Activated T-cell treated with anti-CD3 and anti-CD28 coated beads, Interleukin-2, amount 50 U/mL, for 72 hours (primary cell): ENCODE measurements at regions not wholly inside any gene's neighbourhood (a gene's known extent, or its start where the extent isn't known, plus 50 kb on each side); places are given as distances from the start of the nearest gene placed in this dataset.
"Not testable (repeated sequence)": the region's sequence is repeated elsewhere in the genome, so short reads cannot be mapped to it uniquely, and the experiment has no call there.

Source experiments
- ATAC-seq, 2 donors: fragments of 150-1000 bp; cut with Tn5 transposase; replicated peaks in 1 of 2; 2 replicates each; pipeline ENCODE4 v1.10.0; 2021; ENCODE audit warnings: moderate library complexity in 2 of 2, mild to moderate bottlenecking in 1 of 2
- DNase-seq, 2 donors: peaks; one replicate each; pipeline ENCODE4 v3.0.0; 2021 to 2022; ENCODE audit warnings: mixed read lengths in 1 of 2
- H3K27ac Mint-ChIP-seq: one replicate; pipeline ENCODE4 v1.8.0; 2022; ENCODE audit warnings: mild to moderate bottlenecking, moderate library complexity, mixed read lengths
- H3K27me3 Mint-ChIP-seq: one replicate; pipeline ENCODE4 v1.8.0; 2022; ENCODE audit warnings: low read depth, mixed read lengths
- H3K36me3 Mint-ChIP-seq, 2 donors: one replicate each; pipeline ENCODE4 v1.8.0; 2022; ENCODE audit warnings: mixed read lengths in 2 of 2, mild to moderate bottlenecking in 1 of 2; ENCODE audit not compliant: insufficient read depth in 2 of 2
- H3K4me1 Mint-ChIP-seq: one replicate; pipeline ENCODE4 v1.8.0; 2022; ENCODE audit warnings: low read depth, mixed read lengths
- H3K4me3 Mint-ChIP-seq, 2 donors: one replicate each; pipeline ENCODE4 v1.8.0; 2022; ENCODE audit warnings: mild to moderate bottlenecking in 2 of 2, mixed read lengths in 2 of 2, moderate library complexity in 2 of 2
- H3K9me3 Mint-ChIP-seq, 2 donors: one replicate each; pipeline ENCODE4 v1.8.0; 2022; ENCODE audit warnings: mixed read lengths in 2 of 2

DNA sequence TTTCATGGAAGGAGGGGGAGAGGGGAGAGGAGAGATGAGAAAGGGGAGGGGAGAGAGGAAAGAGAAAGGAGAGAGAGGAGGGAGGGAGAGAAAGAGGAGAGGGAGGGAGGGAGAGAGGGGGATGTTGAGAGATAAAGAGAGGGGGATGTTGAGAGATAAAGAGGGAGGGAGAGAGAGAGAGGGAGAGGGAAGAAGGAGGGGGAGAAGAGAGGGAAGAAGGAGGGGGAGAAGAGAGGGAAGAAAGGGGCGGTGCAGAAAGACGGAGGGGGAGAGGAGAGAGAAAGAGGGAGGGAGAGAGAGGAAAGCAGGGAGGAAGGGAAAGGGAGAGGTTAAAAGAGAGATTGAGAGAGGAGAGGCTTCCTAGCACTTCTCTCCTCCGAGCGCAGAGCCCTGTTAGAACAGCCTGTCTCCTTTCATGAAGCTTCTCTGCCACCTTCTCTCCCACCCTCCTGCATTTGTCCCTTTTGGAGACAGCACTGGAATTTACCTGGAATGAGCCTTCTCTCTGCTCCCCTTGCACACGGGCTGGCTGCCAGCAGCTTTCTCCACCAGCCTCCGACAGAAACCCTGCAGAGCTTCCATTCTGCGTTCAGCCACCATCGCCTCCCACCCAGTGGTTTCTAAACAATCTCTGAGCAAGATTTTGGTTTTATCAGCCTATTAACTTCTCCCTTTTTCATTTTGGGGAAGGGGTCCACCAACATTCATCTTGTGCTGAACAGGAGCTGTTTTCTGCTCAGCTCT, 74.0 kb upstream of the CARD11 start:
- peak overlapping the region; percentile 83 to 86 for H3K4me3 Mint-ChIP-seq
- H3K4me1 Mint-ChIP-seq = peaks cover 56% of the 10 kb centered on the region
- H3K9me3 Mint-ChIP-seq = peaks cover 16 to 18% of the 10 kb centered on the region in 2 donors
- peaks cover 36 to 41% of the 10 kb centered on the region in 2 donors for H3K36me3 Mint-ChIP-seq
- DNase-seq (peak; percentile 35 to 65), ATAC-seq (peak; percentile 49 to 54)
- peak overlapping the region; percentile 89 for H3K27ac Mint-ChIP-seq
- H3K27me3 Mint-ChIP-seq = no peaks in the 10 kb centered on the region

DNA sequence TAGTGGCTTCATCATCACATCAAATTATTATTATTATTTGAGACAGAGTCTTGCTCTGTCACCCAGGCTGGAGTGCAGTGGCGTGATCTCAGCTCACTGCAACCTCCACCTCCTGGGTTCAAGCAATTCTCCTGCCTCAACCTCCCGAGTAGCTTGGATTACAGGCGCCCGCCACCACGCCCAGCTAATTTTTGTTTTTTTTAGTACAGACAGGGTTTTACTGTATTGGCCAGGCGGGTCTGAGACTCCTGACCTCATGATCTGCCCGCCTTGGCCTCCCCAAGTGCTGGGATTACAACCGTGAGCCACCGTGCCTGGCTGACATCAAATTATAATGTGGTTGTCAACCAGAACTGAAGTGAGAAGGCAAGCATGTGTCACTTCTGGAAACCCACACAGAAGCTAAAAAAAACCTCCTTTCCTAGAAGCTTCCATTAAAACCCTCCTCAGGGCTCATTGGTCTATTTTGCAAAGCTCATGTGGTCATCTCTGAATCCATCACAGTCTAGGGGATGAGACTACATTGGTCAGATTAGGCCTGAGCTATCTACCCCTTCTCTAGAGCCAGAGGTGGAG, 75.8 kb upstream of the CARD11 start:
- Mint-ChIP-seq H3K9me3 (peaks cover 11 to 18% of the 10 kb centered on the region in 2 donors), H3K36me3 (peaks cover 27 to 33% of the 10 kb centered on the region in 2 donors), H3K4me1 (peaks cover 47% of the 10 kb centered on the region), H3K4me3 (peak overlapping the region in 1 of 2 donors; percentile 39)
- ATAC-seq (peak; percentile 47 to 66), DNase-seq (peak in 1 of 2 donors; percentile 15)
- H3K27ac Mint-ChIP-seq, H3K27me3 Mint-ChIP-seq: not testable (repeated sequence)

DNA sequence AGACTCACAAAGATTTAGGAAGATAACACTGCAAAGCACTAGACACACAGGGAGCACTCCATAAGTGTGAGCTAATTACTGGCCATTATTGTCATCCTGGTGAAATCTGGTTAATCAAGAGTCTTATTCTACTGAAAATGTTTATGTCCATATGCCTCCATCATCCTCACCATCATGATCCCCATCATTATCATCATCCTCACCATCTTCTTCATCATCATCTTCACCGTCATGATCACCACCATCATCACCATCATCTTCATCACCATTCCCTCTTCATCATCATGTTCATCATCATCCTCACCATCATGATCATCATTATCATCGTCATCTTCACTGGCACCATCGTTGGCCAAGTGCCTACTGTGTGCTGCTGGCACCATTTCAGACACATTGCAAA, 76.3 kb upstream of the CARD11 start:
- Mint-ChIP-seq H3K36me3 (peaks cover 23 to 29% of the 10 kb centered on the region in 2 donors), H3K4me3 (peak overlapping the region in 1 of 2 donors; percentile 2), H3K27me3 (peaks cover 5% of the 10 kb centered on the region), H3K4me1 (peaks cover 42% of the 10 kb centered on the region), H3K27ac (peak overlapping the region; percentile 3), H3K9me3 (peaks cover 9 to 18% of the 10 kb centered on the region in 2 donors)
- no peak for DNase-seq
- no peak for ATAC-seq

DNA sequence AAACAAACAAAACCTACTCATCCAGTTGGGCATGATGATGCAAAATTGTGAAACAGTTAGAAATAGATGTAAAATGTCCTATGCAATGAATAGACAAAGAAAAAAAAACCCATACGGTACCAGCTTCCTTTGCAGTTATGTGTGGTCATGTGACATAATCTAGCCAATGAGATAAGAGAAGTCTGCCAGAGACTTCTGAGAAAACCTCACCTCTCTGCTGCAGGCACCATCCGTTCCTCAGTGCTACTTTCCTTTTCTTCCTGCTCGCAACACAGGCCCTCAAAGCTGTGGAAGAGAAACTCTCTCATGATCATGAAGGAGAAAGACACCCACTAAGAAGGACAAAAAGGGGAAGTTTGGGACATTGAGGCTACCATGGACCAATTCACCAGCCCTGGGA, 76.8 kb upstream of the CARD11 start:
- H3K4me3 Mint-ChIP-seq = peak overlapping the region; percentile 2 to 3
- H3K4me1 Mint-ChIP-seq = peaks cover 36% of the 10 kb centered on the region
- DNase-seq (no peak), ATAC-seq (peak; percentile 43 to 60)
- H3K27ac Mint-ChIP-seq = peak overlapping the region; percentile 3
- H3K9me3 Mint-ChIP-seq = peaks cover 9 to 18% of the 10 kb centered on the region in 2 donors
- peaks cover 21 to 25% of the 10 kb centered on the region in 2 donors for H3K36me3 Mint-ChIP-seq
- H3K27me3 Mint-ChIP-seq = peaks cover 5% of the 10 kb centered on the region

DNA sequence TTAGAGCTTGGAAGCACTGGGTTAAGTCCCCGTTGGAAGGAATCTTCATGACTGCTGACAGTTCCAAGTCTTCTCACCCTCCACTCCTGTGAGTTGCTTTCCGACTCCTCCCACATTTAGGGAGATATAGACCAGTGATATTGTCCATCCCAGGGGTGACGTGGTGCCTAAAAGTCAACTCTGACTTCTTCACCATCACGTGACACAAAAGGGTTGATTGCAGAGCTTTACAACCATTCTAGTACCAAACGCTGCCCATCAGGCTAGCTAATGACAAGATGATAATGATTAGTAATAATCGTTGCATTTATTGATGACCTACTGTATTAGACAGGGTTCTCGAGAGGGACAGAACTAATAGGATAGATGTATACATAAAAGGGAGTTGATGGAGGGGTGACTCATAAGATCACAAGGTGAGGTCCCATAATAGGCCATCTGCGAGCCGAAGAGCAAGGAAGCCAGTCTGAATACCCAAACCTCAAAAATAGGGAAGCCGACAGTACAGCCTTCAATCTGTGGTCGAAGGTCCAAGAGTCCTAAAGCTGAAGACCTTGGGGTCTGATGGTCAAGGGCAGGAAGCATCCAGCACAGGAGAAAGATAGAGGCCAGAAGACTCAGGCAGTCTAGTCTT, 85.3 kb upstream of the CARD11 start:
- Mint-ChIP-seq H3K4me3 (no peak overlapping the region), H3K27ac (no peak overlapping the region), H3K27me3 (peaks cover 5% of the 10 kb centered on the region), H3K36me3 (peaks cover 3 to 9% of the 10 kb centered on the region in 2 donors), H3K9me3 (peaks cover 2 to 4% of the 10 kb centered on the region in 2 donors), H3K4me1 (no peaks in the 10 kb centered on the region)
- no peak for ATAC-seq
- DNase-seq = no peak

DNA sequence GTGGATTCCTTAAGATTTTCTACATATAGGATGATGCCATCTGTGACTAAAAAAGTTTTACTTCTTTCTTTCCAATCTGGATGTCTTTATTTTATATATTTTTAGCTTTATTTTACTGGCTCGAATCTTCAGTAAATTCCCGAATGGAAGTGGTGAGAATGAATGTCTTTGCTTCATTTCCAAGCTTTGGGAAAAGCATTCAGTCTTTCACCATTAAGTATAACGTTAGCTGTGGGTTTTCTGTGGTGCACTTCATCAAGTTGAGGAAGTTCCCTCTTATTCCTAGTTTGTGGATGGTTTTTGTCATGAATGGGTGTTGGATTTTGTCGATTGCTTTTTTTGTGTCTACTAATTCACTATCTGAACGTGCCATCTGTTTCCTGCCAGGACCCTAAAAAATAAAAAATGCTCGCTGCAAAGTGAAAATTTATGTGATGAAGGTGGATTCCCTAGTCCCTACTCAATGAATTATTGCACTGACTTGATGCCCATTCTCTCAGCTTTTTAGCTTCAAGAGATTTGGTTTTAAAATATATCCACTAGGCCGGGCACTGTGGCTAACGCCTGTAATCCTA, 90.2 kb upstream of the CARD11 start:
- H3K27me3 Mint-ChIP-seq = no peaks in the 10 kb centered on the region
- ATAC-seq (no peak), DNase-seq (no peak)
- no peak overlapping the region for H3K27ac Mint-ChIP-seq
- no peak overlapping the region for H3K4me3 Mint-ChIP-seq
- H3K36me3 Mint-ChIP-seq = peaks cover 3 to 9% of the 10 kb centered on the region in 2 donors
- H3K9me3 Mint-ChIP-seq = peaks cover 3 to 4% of the 10 kb centered on the region in 2 donors
- peaks cover 7% of the 10 kb centered on the region for H3K4me1 Mint-ChIP-seq

DNA sequence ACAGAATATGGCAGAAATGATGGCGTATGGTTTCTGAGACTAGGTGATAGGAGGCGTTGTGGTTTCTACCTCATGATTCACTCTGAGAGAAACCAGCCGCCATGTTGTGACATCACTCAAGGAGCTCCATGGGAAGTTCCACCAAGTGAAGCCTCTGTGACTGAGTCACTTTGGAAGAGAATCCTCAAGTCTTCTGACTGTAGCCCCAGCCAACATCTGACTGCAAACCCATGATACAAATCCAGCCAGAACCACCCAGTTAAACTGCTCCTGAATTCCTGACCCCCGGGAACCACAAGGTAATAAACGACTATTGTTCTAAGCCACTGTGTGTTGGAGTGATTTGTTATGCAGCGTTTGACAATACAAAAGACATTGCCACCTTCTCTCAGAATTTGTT, 91.1 kb upstream of the CARD11 start:
- ATAC-seq (peak; percentile 77 to 95), DNase-seq (peak in 1 of 2 donors; percentile 35)
- Mint-ChIP-seq H3K4me1 (peaks cover 7% of the 10 kb centered on the region), H3K9me3 (peaks cover 3 to 4% of the 10 kb centered on the region in 2 donors), H3K4me3 (peak overlapping the region in 1 of 2 donors; percentile 3), H3K36me3 (peaks cover 1 to 9% of the 10 kb centered on the region in 2 donors), H3K27ac (no peak overlapping the region), H3K27me3 (no peaks in the 10 kb centered on the region)

DNA sequence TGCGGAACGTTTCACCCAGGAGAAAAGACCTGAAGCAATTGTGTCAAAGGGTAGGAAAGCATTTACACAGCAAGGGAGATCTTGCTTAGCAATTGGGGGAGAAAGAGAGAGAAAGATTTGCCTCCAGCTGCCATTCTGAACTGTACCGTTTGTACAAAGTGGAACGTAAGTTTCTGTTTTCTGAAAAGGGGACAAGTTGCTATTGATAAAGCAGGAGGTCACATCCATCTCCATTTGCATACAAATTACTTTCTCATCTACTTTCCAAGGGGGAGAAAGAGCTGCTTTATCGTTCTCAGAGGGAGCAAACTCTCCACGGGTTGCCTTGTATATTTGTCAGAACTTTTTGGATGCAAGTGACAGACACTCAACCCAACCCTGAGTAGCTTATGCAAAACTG, 92.0 kb upstream of the CARD11 start:
- peaks cover 9% of the 10 kb centered on the region for H3K4me1 Mint-ChIP-seq
- no peak for DNase-seq
- H3K4me3 Mint-ChIP-seq = no peak overlapping the region
- ATAC-seq = no peak
- no peaks in the 10 kb centered on the region for H3K27me3 Mint-ChIP-seq
- peaks cover 1 to 7% of the 10 kb centered on the region in 2 donors for H3K36me3 Mint-ChIP-seq
- peaks cover 3 to 4% of the 10 kb centered on the region in 2 donors for H3K9me3 Mint-ChIP-seq
- H3K27ac Mint-ChIP-seq = no peak overlapping the region

DNA sequence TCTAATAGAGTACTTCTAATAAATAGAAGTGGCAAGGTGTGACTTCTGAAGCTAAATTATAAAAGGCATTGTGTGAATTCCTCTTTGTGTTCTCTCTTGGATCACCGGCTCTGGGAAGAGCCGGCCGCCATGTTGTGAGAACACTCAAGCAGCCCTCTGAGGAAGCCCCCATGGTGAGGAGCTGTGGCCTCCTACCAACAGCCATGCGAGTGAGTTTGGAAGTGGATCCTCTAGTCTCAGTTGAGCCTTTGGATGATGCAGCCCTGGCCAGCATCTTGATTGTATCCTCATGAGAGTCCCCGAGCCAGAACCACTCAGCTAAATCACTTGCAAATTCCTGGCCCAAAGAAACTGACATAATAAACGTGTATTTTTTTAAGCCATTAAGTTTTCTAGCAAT, 94.5 kb upstream of the CARD11 start:
- H3K4me3 Mint-ChIP-seq = no peak overlapping the region
- H3K4me1 Mint-ChIP-seq = peaks cover 12% of the 10 kb centered on the region
- H3K9me3 Mint-ChIP-seq = peaks cover 0 to 2% of the 10 kb centered on the region in 2 donors
- H3K36me3 Mint-ChIP-seq = no peaks in the 10 kb centered on the region
- ATAC-seq (no peak), DNase-seq (no peak)
- H3K27ac Mint-ChIP-seq = no peak overlapping the region
- H3K27me3 Mint-ChIP-seq = no peaks in the 10 kb centered on the region

DNA sequence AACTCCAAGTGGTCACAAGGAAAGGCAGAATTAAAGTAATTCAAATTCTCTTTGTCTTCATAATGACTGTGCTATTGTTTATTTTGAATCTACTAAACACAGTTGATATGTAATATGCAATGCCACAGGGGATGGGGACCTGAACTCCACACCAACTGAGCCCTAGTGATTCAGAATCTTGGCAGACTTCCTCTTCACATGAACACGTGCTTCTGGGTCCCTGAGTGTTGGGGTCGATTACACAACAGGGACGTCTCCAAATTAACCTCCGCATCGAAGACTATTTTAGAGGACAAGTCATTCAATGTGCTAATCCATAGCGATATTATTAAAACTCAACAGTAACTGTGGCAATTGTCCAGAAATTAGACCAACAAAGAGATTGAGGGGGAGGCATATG, 95.3 kb upstream of the CARD11 start:
- ATAC-seq (no peak), DNase-seq (no peak)
- H3K4me3 Mint-ChIP-seq = no peak overlapping the region
- no peaks in the 10 kb centered on the region for H3K27me3 Mint-ChIP-seq
- H3K4me1 Mint-ChIP-seq = peaks cover 12% of the 10 kb centered on the region
- H3K36me3 Mint-ChIP-seq = no peaks in the 10 kb centered on the region
- H3K9me3 Mint-ChIP-seq = peaks cover 0 to 2% of the 10 kb centered on the region in 2 donors
- no peak overlapping the region for H3K27ac Mint-ChIP-seq

DNA sequence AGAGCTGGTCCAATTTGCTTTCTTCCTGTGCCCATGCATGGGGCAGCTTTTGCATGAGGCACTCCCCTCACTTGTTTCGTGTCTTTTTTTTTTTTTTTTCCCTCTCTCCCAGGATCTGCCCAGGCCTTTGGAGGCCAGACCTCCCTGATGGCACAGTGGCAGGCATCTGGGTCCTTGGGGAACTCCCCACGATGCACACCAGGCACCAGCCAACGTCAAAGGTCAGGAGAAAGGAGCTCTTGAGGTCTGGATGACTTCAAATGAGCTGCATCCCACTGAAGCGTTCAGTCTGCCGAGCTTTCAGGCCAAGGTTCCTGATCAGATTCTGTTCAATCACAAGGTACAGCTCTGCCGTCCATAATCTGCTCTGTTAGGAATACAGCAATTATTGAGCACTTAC, 97.2 kb upstream of the CARD11 start:
- Mint-ChIP-seq H3K27ac (no peak overlapping the region), H3K4me3 (no peak overlapping the region), H3K27me3 (no peaks in the 10 kb centered on the region), H3K9me3 (no peaks in the 10 kb centered on the region), H3K4me1 (peaks cover 5% of the 10 kb centered on the region), H3K36me3 (no peaks in the 10 kb centered on the region)
- ATAC-seq (no peak), DNase-seq (no peak)

DNA sequence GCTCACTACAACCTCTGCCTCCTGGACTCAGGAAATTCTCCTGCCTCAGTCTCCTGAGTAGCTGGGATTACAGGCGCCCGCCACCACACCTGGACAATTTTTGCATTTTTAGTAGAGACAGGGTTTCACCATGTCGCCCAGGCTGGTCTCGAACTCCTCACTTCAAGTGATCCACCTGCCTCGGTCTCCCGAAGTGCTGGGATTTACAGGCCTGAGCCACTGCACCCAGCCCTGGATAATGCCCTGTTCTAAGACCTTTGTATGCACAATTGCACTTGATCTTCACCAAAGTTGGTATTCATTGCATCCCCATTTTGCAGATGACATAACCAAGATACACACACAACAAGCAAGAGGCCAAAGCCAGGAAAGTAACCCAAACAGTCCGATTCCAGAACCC, 97.7 kb upstream of the CARD11 start:
- no peaks in the 10 kb centered on the region for H3K36me3 Mint-ChIP-seq
- no peak overlapping the region for H3K4me3 Mint-ChIP-seq
- DNase-seq (no peak), ATAC-seq (no peak)
- no peaks in the 10 kb centered on the region for H3K9me3 Mint-ChIP-seq
- peaks cover 5% of the 10 kb centered on the region for H3K4me1 Mint-ChIP-seq
- H3K27me3 Mint-ChIP-seq = no peaks in the 10 kb centered on the region
- H3K27ac Mint-ChIP-seq = no peak overlapping the region
